SHP77 (cell line): ENCODE measurements at regions not wholly inside any gene's neighbourhood (a gene's known extent, or its start where the extent isn't known, plus 50 kb on each side); places are given as distances from the start of the nearest gene placed in this dataset.

Experiments used
- DNase-seq, 2 experiments: peaks; one replicate each; lab custom pipeline; 2025; lab: John Stamatoyannopoulos, UW

DNA sequence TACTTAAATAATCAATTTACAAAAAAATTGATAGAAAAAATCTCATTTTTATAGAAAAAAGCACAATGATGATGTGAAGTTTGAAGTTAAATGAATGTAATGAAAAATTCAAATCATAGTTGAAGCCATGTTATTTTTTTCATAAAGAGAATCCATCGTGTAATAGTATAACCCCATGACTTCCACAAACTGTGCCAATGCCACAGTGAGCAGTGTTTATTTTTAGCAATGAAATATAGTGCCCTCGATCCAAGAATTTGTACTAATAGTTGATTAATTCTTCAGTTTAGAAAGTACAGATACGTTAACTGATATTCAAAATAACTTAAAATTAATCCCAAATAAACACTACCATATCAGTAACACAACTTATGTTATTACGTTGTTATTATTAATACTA lies 225.9 kb downstream of the PTPRC start:
- no peak for DNase-seq

DNA sequence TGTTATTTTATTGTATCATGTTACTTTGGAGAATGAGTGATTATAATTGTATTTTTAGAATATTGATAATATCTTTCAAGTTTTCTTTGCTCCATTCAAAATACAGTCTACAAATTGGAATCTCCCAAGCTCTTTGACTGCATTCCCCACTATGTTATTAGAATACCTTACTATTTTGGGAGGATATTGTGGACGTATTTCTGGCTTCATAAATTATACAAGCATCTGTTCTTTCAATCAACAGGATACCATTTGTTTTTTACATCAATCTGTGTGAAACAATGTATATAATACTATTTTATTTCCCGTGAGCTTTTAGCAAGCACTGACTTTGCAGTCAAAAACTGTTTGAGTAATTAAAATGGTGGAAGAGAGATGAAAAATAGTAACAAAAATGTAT lies 226.5 kb downstream of the PTPRC start:
- no peak for DNase-seq

GRCh38 chr1:198867182-198867581 lies 228.3 kb downstream of the PTPRC start:
- DNase-seq: no peak

DNA sequence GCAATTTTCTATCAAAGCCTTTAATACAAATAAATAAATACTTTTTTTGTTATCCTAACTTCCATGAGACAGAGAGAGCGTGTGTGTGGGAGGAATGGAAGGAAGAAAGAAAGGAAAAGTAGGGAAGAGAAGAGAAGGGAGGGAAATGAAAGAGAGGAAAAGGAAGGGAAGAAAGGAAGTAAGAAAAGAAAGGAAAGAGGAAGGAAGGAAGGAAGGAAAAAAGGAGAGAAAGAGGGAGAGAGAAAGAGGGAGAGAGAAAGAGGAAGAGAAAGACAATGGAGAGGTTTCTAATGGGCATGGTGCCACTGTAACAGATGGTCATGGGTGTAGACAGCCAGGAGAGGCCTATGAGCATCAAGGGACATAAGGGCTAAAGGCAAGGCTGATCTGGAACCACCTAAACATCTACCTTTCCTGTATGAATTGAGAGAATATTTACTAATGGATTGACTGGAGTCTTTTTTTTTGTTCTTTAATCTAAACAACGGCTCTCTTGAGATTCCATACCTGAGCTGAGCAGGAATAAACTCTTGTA lies 234.9 kb downstream of the PTPRC start:
- DNase-seq: no peak

- DNase-seq: no peak
Observed at GRCh38 chr1:198876371-198876871, 237.6 kb downstream of the PTPRC start.

- DNase-seq: no peak
Observed at GRCh38 chr1:198878566-198878965, 239.7 kb downstream of the PTPRC start.

GRCh38 chr1:198879711-198880306 lies 241.0 kb downstream of the PTPRC start:
- DNase-seq: no peak

DNA sequence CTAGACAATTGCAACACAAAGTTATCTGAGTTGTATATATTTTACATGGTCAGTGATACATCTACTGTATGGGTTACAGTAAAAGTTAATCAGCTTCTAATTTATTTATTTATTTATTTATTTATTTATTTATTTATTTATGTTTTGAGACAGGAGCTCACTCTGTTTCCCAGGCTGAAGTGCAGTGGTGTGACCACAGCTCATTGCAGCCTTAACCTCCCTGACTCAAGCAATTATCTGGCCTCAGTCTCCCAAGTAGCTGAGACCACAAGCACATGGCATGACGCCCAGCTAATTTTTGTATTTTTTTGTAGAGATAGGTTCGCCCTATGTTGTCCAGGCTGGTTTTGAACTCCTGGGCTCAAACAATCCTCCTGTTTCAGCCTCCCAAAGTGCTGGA lies 241.6 kb downstream of the PTPRC start:
- no peak for DNase-seq

DNA sequence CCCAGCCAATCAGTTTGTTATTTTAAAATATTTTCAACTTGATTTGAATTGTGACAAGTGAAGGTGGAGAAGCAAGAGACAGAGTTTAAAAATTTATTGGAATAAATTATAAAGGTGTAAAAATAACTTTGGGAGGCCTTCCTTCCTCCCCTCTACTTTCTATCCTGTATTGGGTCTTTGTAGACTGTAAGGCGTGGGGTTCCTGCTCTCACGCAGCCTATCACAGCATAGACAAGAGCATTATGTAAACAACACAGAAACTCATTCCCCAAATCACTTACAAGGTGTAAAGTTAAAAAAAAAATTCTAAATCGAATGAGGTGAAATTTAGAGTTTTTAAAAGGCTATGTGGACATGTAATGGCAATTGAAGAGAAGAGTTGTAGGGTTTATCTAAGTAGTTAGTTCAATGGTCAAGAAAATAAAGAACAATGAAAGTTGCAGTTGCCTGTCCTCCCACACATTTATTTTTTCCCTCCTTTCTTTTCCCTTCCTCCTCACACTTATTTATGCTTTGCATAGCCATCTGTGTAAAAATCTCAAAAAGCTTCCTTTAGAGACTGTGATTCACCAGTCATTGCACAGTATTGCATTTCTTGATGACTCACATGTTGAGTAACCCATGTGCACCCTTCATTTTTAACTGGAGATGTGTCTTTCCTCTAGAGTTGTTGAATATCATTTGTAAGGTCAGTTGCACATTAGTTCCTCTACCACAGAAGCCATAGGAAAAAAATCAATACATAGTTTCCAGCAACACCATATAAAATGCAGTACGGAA lies 242.2 kb downstream of the PTPRC start:
- peak in 1 of 2 experiments; percentile 8 for DNase-seq

- DNase-seq: no peak
Observed at GRCh38 chr1:198883184-198883583, 244.3 kb downstream of the PTPRC start.

DNA sequence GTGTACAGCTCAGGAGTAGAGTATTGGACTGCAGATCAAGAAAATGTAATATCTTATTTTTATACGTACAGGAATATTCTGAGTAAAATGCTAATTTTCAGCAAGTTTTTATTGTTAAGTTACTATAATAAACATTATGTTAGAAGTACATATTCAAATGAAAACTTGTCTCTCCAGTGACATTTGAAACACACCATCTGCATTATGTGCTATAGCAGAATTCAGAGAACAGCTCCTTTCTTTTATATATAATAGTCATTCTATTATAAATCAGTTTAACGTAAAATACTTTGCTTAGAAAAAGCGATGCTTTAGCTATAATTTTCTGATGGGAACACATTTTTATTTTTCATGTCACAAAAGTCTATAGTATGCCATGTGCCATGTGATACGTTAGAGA lies 249.0 kb downstream of the PTPRC start:
- no peak for DNase-seq

DNA sequence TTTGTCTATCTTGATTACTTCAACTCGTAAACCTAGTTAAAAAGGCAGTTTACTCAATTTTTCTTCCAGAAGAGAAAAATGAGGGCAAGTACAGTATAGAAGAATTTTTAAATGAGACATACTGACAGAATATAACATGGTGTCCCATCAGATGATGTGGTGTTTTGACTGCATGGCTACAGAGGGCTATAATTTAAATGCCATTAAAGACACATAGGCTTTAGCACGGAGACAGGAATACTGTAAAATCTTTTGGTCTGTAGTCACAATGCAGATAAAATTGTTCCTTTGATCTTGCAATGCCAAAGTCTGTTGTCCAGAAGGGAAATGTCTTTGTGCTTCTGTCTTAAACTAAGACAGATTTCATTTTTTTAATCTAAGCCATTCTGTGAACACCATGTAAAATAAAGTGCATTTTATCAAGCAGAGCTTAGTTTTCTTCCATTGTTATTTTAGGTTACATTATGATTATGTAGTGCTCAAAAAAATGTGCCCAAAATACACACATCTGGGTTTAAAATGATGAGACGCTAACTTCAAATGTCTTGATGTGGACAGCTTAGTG lies 249.6 kb downstream of the PTPRC start:
- DNase-seq: no peak

- DNase-seq: no peak
Observed at GRCh38 chr1:198889101-198889500, 250.3 kb downstream of the PTPRC start.

- DNase-seq: no peak
Observed at GRCh38 chr1:198889749-198890148, 250.9 kb downstream of the PTPRC start.

DNA sequence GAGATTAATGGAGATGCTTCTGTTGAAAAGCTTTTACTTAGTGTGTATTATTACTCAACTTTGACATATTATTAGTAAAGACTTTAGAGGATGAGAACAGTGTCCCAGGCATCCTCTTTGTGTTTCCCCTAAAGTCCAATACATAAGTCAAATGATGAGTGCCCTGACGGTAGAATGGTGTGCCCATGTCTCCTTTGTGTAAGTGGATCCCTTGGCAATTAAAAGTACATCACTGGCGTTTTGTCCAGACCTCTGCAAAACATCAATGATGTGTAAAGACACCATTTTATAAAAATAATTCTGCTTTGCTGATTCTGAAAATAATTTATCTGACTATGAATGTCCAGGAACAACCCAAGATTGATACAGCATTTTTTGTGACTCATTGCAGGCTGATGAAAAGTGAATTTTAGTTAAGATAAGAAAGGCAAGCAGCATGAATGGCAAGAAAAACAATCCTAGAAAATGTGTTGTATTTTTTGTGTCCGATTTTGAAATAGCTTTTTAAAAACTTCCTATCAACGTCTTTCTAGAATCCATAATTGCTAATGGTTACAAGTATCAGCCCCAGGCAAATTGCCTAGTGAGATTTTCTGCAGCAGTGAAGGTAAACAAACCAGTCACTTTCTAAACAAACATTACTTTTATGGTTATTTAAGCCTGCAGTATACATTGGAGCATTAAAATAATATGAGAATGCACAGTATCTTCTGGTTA lies 251.5 kb downstream of the PTPRC start:
- DNase-seq: no peak

DNA sequence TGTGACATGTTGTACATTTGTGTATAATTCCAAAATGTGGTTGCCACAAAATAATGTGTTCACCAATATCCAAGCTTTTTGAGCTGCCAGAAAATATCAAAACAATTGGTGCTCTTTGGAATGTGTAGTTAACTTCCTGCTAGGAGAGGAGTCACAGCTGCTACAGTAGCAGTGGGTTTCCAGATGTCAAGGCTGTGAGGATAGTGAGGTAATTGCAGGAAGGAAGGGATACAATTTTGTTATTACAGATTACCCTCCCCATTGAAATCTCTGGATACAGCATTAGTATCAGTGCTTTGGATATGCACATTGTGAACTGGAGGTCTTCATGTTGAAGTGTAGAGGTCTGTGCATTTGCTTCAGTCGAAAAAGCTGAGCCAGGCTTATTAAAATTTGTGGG lies 253.2 kb downstream of the PTPRC start:
- peak in 1 of 2 experiments; percentile 15 for DNase-seq

GRCh38 chr1:198893141-198893540 lies 254.3 kb downstream of the PTPRC start:
- no peak for DNase-seq

GRCh38 chr1:198893763-198894444 lies 255.1 kb downstream of the PTPRC start:
- DNase-seq: no peak

DNA sequence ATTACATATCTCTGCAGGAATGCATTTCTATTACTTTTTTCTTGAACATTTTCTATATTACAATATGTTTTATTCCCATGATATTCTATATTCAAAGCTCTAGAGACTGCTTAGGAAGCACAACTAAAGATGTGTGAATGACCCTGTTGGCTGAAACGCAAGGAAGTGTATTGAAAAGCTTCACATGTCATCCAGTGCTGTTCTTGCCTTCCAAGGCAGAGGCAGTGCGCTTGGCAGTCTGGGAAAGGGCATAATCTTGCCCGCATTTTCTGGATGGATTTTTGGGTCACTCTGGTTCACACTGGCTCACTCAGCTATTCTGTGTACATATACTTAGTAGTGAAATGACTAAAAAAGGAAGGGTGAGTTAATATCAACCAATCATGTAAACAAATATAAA lies 262.4 kb downstream of the PTPRC start:
- no peak for DNase-seq

DNA sequence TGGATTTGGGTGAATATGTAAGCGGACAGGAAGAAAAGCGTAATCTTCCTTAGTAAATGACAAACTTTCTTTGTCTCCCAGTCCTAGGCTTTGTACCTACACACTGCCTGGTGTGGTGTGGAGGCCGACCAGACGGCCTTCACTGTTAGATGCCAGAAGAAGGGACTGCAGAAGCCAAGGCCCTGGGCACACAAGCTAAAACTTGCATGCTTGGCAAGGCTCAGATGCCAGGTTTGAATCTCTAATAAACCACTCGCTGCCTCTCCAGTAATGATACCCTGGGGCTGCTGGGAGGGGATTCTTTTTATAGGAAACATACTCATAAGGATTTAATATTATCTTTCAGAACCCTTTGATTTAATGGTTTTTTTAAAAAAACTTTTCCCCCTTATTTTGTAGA lies 263.8 kb downstream of the PTPRC start:
- no peak for DNase-seq

DNA sequence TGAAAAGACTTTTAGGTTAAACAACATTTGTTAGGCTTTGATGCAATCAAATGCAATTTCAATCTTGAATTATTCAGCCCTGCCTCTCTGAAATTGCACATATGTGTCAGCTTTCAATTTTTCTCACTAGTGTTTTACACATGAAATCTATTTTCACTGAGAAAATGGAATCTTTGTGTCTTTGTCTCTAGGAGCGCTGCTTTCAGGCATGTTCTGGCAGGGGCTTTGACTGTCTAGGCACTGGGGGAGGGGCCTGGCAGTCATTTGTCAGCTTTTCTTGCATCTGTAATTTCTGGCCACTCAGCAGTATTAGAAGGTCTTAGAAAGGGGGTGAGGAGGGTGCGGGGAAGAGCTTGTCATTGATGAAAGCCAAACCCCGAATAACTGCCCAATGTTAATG lies 264.4 kb downstream of the PTPRC start:
- no peak for DNase-seq

DNA sequence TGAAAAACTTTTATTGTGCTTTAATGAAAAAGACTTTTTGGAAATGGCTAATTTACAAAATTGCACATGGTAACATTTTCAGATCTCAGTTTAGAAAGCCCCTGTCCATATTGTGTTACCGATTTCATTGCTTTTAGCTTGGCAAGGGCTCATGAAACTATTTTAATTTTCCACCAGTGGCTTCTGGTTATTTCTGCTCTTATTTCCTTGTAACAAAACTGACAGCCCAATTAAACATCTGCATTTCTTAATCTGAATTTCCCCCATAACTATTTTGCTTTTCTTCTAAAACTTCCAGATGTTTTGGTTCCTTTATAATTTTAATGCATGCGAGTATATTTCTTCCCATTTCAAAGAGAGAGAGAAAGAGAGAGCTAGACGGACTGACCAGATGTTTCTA lies 264.8 kb downstream of the PTPRC start:
- DNase-seq: no peak
